ENCODE measurements at regions not wholly inside any gene's neighbourhood (a gene's known extent, or its start where the extent isn't known, plus 50 kb on each side); places are given as distances from the start of the nearest gene placed in this dataset.
"Not testable (repeated sequence)": the region's sequence is repeated elsewhere in the genome, so short reads cannot be mapped to it uniquely, and the experiment has no call there.

GRCh38 chr6:84866715-84867114 is 102.3 kb upstream of the TBX18 start:
- DNase-seq, result peak; percentile 23

GRCh38 chr6:84865372-84865771 is 101.0 kb upstream of the TBX18 start:
- not testable (repeated sequence) for DNase-seq

- DNase-seq, result no peak
Observed at GRCh38 chr6:84862843-84863242, 98.4 kb upstream of the TBX18 start.

- peak; percentile 46 for DNase-seq
Observed at GRCh38 chr6:84860920-84861319, 96.5 kb upstream of the TBX18 start.

- peak; percentile 17 for DNase-seq
Observed at GRCh38 chr6:84860509-84860908, 96.1 kb upstream of the TBX18 start.

GRCh38 chr6:84854811-84855400 is 90.5 kb upstream of the TBX18 start:
- DNase-seq, result peak; percentile 69

GRCh38 chr6:84853901-84854300 is 89.5 kb upstream of the TBX18 start:
- DNase-seq, result no peak

- no peak for DNase-seq
Observed at GRCh38 chr6:84848960-84849359, 84.6 kb upstream of the TBX18 start.

- DNase-seq, result peak; percentile 69
Observed at GRCh38 chr6:84847390-84848160, 83.2 kb upstream of the TBX18 start.

GRCh38 chr6:84842525-84843166 is 78.2 kb upstream of the TBX18 start:
- peak; percentile 54 for DNase-seq

- DNase-seq, result not testable (repeated sequence)
Observed at GRCh38 chr6:84837068-84837866, 72.9 kb upstream of the TBX18 start.

GRCh38 chr6:84836366-84836765 is 72.0 kb upstream of the TBX18 start:
- DNase-seq, result no peak

- no peak for DNase-seq
Observed at GRCh38 chr6:84835340-84835739, 70.9 kb upstream of the TBX18 start.

- DNase-seq, result not testable (repeated sequence)
Observed at GRCh38 chr6:84831924-84832323, 67.5 kb upstream of the TBX18 start.

GRCh38 chr6:84825461-84825860 is 61.1 kb upstream of the TBX18 start:
- peak; percentile 67 for DNase-seq

GRCh38 chr6:84821314-84821713 is 56.9 kb upstream of the TBX18 start:
- not testable (repeated sequence) for DNase-seq

GRCh38 chr6:84816741-84817140 is 52.3 kb upstream of the TBX18 start:
- no peak for DNase-seq

GRCh38 chr6:84815896-84816735 is 51.7 kb upstream of the TBX18 start:
- DNase-seq, result no peak

Data from fibroblast of upper back skin (primary cell).